ENCODE measurements at regions not wholly inside any gene's neighbourhood (a gene's known extent, or its start where the extent isn't known, plus 50 kb on each side); places are given as distances from the start of the nearest gene placed in this dataset.

GRCh38 chr12:67929384-67929772, 59.9 kb upstream of the IFNG-AS1 start (continued):
- no peak for TF ChIP-seq ZBTB14 (CRISPR knock-in tag; IDR thresholded peaks at IDR 0.05)
- TF ChIP-seq IRF2 (CRISPR knock-in tag; IDR thresholded peaks at IDR 0.05) = no peak

GRCh38 chr12:67937822-67938221, 51.4 kb upstream of the IFNG-AS1 start:
- Histone ChIP-seq H3K27ac (ENCODE audit: extremely low read length, insufficient read depth, low read length) (no peak overlapping the region), H2AFZ (ENCODE audit: low read length) (no peak overlapping the region), H3K36me3 (replicated peaks in 1 of 2; ENCODE audit: control insufficient read depth in 1 of 2, insufficient read depth in 2 of 2, low read length in 2 of 2) (no peaks in the 10 kb centered on the region), H3K9ac (ENCODE audit: insufficient read depth, low read depth, low read length) (no peak overlapping the region), H3K9me3 (ENCODE audit: low read length) (no peaks in the 10 kb centered on the region), H3K4me2 (ENCODE audit: low read depth, low read length) (no peak overlapping the region), H3K27me3 (ENCODE audit: control insufficient read depth in 1 of 2, insufficient read depth in 2 of 2, low read length in 2 of 2) (peaks cover 0 to 6% of the 10 kb centered on the region in 2 experiments; a peak in 1 of 5 replicates), H4K20me1 (ENCODE audit: insufficient read depth, low read length) (no peaks in the 10 kb centered on the region), H3K79me2 (ENCODE audit: insufficient read depth, low read length) (no peaks in the 10 kb centered on the region), H3K4me3 (replicated peaks in 1 of 3; ENCODE audit: insufficient read depth in 1 of 3, low read depth in 2 of 3, low read length in 3 of 3) (no peak overlapping the region), H3K4me1 (ENCODE audit: insufficient read depth, low read length) (no peaks in the 10 kb centered on the region)
- ChIA-PET POLR2A (no interaction called here), CTCF (ENCODE audit: low intra/inter-chr PET ratio, low total read pairs) (no interaction called here)
- intact Hi-C loops (cut with micrococcal nuclease; ENCODE audit: unreplicated experiment) (no loop called here), in situ Hi-C loops (cut with HindIII; ENCODE audit: extremely low pct_ligation_motif_present, low pct_unique_long_range_greater_than_20kb) (no loop called here)
- no peak for FAIRE-seq
- no CpG with 5 or more reads among the region's 1 CpG for whole genome bisulfite sequencing (ENCODE audit: low lambda C conversion rate)
- BruUV-seq (replicated peaks) = no TSS peak
- no peak for DNase-seq (ENCODE audit: low spot score)
- ATAC-seq = no peak
- TF ChIP-seq ZNF350 (CRISPR knock-in tag; IDR thresholded peaks at IDR 0.05; ENCODE audit: borderline replicate concordance, low read depth) (no peak), XRCC5 (optimal IDR thresholded peaks at IDR 0.05; ENCODE audit: low read length) (no peak), MIER3 (CRISPR knock-in tag; IDR thresholded peaks at IDR 0.05; ENCODE audit: borderline replicate concordance) (no peak), SPEN (CRISPR knock-in tag; IDR thresholded peaks at IDR 0.05; ENCODE audit: low read depth) (no peak), U2AF2 (IDR thresholded peaks at IDR 0.05; ENCODE audit: low read depth, low read length) (no peak), ZNF564 (CRISPR knock-in tag; IDR thresholded peaks at IDR 0.05) (no peak), TARDBP (CRISPR knock-in tag; IDR thresholded peaks at IDR 0.05) (no peak), GATAD2A (CRISPR knock-in tag; IDR thresholded peaks at IDR 0.05) (no peak), YY1 (IDR thresholded peaks at IDR 0.05; ENCODE audit: insufficient read depth, insufficient replicate concordance, low read depth, low read length) (no peak), ARNT2 (CRISPR knock-in tag; IDR thresholded peaks at IDR 0.05; ENCODE audit: low read depth) (no peak), ZNF780A (CRISPR knock-in tag; IDR thresholded peaks at IDR 0.05) (no peak), ZNF775 (CRISPR knock-in tag; IDR thresholded peaks at IDR 0.05; ENCODE audit: borderline replicate concordance) (no peak)
- TF ChIP-seq, protein P1, sequence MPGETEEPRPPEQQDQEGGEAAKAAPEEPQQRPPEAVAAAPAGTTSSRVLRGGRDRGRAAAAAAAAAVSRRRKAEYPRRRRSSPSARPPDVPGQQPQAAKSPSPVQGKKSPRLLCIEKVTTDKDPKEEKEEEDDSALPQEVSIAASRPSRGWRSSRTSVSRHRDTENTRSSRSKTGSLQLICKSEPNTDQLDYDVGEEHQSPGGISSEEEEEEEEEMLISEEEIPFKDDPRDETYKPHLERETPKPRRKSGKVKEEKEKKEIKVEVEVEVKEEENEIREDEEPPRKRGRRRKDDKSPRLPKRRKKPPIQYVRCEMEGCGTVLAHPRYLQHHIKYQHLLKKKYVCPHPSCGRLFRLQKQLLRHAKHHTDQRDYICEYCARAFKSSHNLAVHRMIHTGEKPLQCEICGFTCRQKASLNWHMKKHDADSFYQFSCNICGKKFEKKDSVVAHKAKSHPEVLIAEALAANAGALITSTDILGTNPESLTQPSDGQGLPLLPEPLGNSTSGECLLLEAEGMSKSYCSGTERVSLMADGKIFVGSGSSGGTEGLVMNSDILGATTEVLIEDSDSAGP (CRISPR knock-in tag; IDR thresholded peaks at IDR 0.05; ENCODE audit: borderline replicate concordance) = no peak
